H1 (cell line): ENCODE measurements at regions not wholly inside any gene's neighbourhood (a gene's known extent, or its start where the extent isn't known, plus 50 kb on each side); places are given as distances from the start of the nearest gene placed in this dataset.

ENCODE experiments used
- CTCF ChIA-PET: fragments of 300-600 bp; sonication (Branson Sonifier 250); formaldehyde crosslinking; loops from one replicate; lab custom pipeline; 2021; ENCODE audit not compliant: partially characterized antibody; lab: Charles Lee
- POLR2A ChIA-PET: fragments of 300-600 bp; sonication (Branson Sonifier 250); formaldehyde crosslinking; loops from one replicate; lab custom pipeline; 2021; ENCODE audit warnings: inconsistent platforms; ENCODE audit not compliant: partially characterized antibody; lab: Charles Lee
- DNase-seq, 2 experiments: peaks; one replicate each; pipeline versions ENCODE4 v3.0.0 to v3.0.0-alpha.2; 2010 to 2022; ENCODE audit warnings: low spot score in 2 of 2, low read depth in 1 of 2, mixed read lengths in 1 of 2
- FAIRE-seq: peaks from 2 replicates; lab custom pipeline; 2011; peaks lifted over from hg19 to GRCh38; lab: Jason Lieb, UNC
- H2AFZ ChIP-seq: 2 replicates; pipeline ENCODE4 v1.8.1; 2012; ENCODE audit warnings: low read length, inconsistent platforms
- H2AK5ac ChIP-seq: 2 replicates; pipeline ENCODE4 v1.6.1; 2013; ENCODE audit warnings: low read depth, low read length
- H2BK120ac ChIP-seq: replicated peaks from 2 replicates; pipeline ENCODE3; 2013; ENCODE audit warnings: low read depth, low read length, inconsistent platforms
- H2BK12ac ChIP-seq: 2 replicates; pipeline ENCODE4 v1.6.1; 2013; ENCODE audit warnings: low read depth, low read length
- H2BK15ac ChIP-seq: 2 replicates; pipeline ENCODE4 v1.6.1; 2013; ENCODE audit warnings: low read length
- H2BK20ac ChIP-seq: 2 replicates; pipeline ENCODE4 v1.6.1; 2013; ENCODE audit warnings: low read length
- H2BK5ac ChIP-seq: 2 replicates; pipeline ENCODE4 v1.6.1; 2013; ENCODE audit warnings: low read depth, low read length
- H3K14ac ChIP-seq: 2 replicates; pipeline ENCODE4 v1.6.1; 2013; ENCODE audit warnings: inconsistent platforms; ENCODE audit not compliant: insufficient read length
- H3K18ac ChIP-seq: 2 replicates; pipeline ENCODE4 v1.6.1; 2013; ENCODE audit warnings: low read length; ENCODE audit errors: extremely low read depth
- H3K23ac ChIP-seq: 2 replicates; pipeline ENCODE4 v1.6.1; 2013; ENCODE audit warnings: inconsistent platforms; ENCODE audit not compliant: insufficient read length
- H3K23me2 ChIP-seq: 2 replicates; pipeline ENCODE4 v1.6.1; 2013; ENCODE audit warnings: low read depth, low read length
- H3K27ac ChIP-seq: 2 replicates; pipeline ENCODE4 v1.6.1; 2011; ENCODE audit warnings: low read depth, low read length, inconsistent platforms
- H3K27me3 ChIP-seq, 4 experiments: replicated peaks in 1 of 4; 1 replicate in 1 of 4; 2 replicates in 3 of 4; pipeline versions ENCODE4 v1.6.1 to v1.8.1; 2011 to 2013; ENCODE audit warnings: low read length in 3 of 4, mild to moderate bottlenecking in 3 of 4, inconsistent platforms in 2 of 4, mixed read lengths in 2 of 4, moderate library complexity in 1 of 4; ENCODE audit not compliant: control insufficient read depth in 3 of 4, insufficient read depth in 3 of 4; ENCODE audit errors: extremely low read depth in 1 of 4
- H3K36me3 ChIP-seq, 4 experiments: 2 replicates each; pipeline versions ENCODE4 v1.6.1 to v1.8.1; 2011 to 2013; ENCODE audit warnings: mild to moderate bottlenecking in 4 of 4, low read length in 3 of 4, moderate library complexity in 2 of 4, control low read depth in 1 of 4, inconsistent platforms in 1 of 4; ENCODE audit not compliant: insufficient read depth in 4 of 4, control insufficient read depth in 2 of 4
- H3K4ac ChIP-seq: replicated peaks from 2 replicates; pipeline ENCODE3; 2013; ENCODE audit warnings: low read length, low read depth, mixed read lengths, inconsistent platforms; ENCODE audit not compliant: insufficient read length
- H3K4me1 ChIP-seq, 4 experiments: replicated peaks in 1 of 4; 1 replicate in 1 of 4; 2 replicates in 3 of 4; pipeline versions ENCODE4 v1.6.1 to v1.8.1; 2011 to 2013; ENCODE audit warnings: low read length in 3 of 4, inconsistent platforms in 2 of 4, mixed read lengths in 1 of 4; ENCODE audit not compliant: insufficient read depth in 4 of 4, control insufficient read depth in 3 of 4
- H3K4me2 ChIP-seq, 2 experiments: 2 replicates each; pipeline versions ENCODE4 v1.6.1 to v1.8.1; 2011 to 2013; ENCODE audit warnings: low read depth in 2 of 2, low read length in 2 of 2, control low read depth in 1 of 2, inconsistent platforms in 1 of 2, mild to moderate bottlenecking in 1 of 2; ENCODE audit not compliant: insufficient read depth in 1 of 2
- H3K4me3 ChIP-seq, 4 experiments: fragments of 200-600, 300-600 bp in 1 of 4; sonication (generic), shearing (Covaris generic), sonication (Bioruptor Twin) in 1 of 4; 2 replicates each; pipeline versions ENCODE4 v1.5.1 to v1.8.1; 2011 to 2016; ENCODE audit warnings: low read length in 4 of 4, low read depth in 3 of 4, control low read depth in 2 of 4, inconsistent platforms in 2 of 4, mild to moderate bottlenecking in 2 of 4, mixed read lengths in 1 of 4, moderate library complexity in 1 of 4; ENCODE audit not compliant: insufficient read depth in 2 of 4; ENCODE audit errors: extremely low read depth in 1 of 4
- H3K56ac ChIP-seq: replicated peaks from 2 replicates; pipeline ENCODE3; 2013; ENCODE audit warnings: low read depth, mild to moderate bottlenecking, mixed read lengths, low read length, inconsistent platforms; ENCODE audit not compliant: insufficient read length
- H3K79me1 ChIP-seq: 2 replicates; pipeline ENCODE4 v1.6.1; 2013; ENCODE audit warnings: low read depth, low read length, control low read depth
- H3K79me2 ChIP-seq, 2 experiments: 2 replicates each; pipeline versions ENCODE4 v1.6.1 to v1.8.1; 2012 to 2013; ENCODE audit warnings: low read length in 2 of 2, mild to moderate bottlenecking in 2 of 2, inconsistent platforms in 1 of 2; ENCODE audit not compliant: insufficient read depth in 2 of 2, control insufficient read depth in 1 of 2
- H3K9ac ChIP-seq, 4 experiments: replicated peaks in 1 of 4; 1 replicate in 1 of 4; 2 replicates in 3 of 4; pipeline versions ENCODE4 v1.6.1 to v1.8.1; 2011 to 2013; ENCODE audit warnings: low read depth in 3 of 4, low read length in 3 of 4, control low read depth in 2 of 4, mild to moderate bottlenecking in 2 of 4, moderate library complexity in 2 of 4, inconsistent platforms in 1 of 4; ENCODE audit errors: extremely low read depth in 1 of 4
- H3K9me3 ChIP-seq, 2 experiments: 2 replicates each; pipeline versions ENCODE4 v1.6.1 to v1.8.1; 2012 to 2013; ENCODE audit warnings: mild to moderate bottlenecking in 2 of 2, moderate library complexity in 2 of 2, control low read depth in 1 of 2, inconsistent platforms in 1 of 2, low read depth in 1 of 2, low read length in 1 of 2, mixed read lengths in 1 of 2; ENCODE audit not compliant: insufficient read depth in 2 of 2
- H4K20me1 ChIP-seq, 2 experiments: replicated peaks in 1 of 2; 2 replicates each; pipeline versions ENCODE3 to v1.8.1; 2011 to 2013; ENCODE audit warnings: inconsistent platforms in 2 of 2, low read length in 2 of 2, mild to moderate bottlenecking in 1 of 2; ENCODE audit not compliant: insufficient read depth in 2 of 2, control insufficient read depth in 1 of 2
- H4K5ac ChIP-seq: 2 replicates; pipeline ENCODE4 v1.6.1; 2013; ENCODE audit warnings: low read length, low read depth, mixed read lengths, inconsistent platforms; ENCODE audit not compliant: insufficient read length
- H4K8ac ChIP-seq: 2 replicates; pipeline ENCODE4 v1.8.0; 2013; ENCODE audit warnings: mild to moderate bottlenecking, moderate library complexity, low read length, inconsistent platforms; ENCODE audit not compliant: insufficient read depth; ENCODE audit errors: extremely low read depth
- H4K91ac ChIP-seq: replicated peaks from 2 replicates; pipeline ENCODE3; 2013; ENCODE audit warnings: low read length, mixed read lengths, inconsistent platforms; ENCODE audit not compliant: insufficient read length
- BACH1 ChIP-seq: IDR thresholded peaks from 2 replicates; pipeline ENCODE4 v1.6.1; 2012; ENCODE audit warnings: low read length, improper control_type of control experiment
- EGR1 ChIP-seq: IDR thresholded peaks from 2 replicates; pipeline ENCODE4 v1.6.1; 2011; ENCODE audit warnings: low read depth, low read length, borderline replicate concordance
- FOSL1 ChIP-seq: IDR thresholded peaks from 2 replicates; pipeline ENCODE4 v1.6.1; 2011; ENCODE audit warnings: mild to moderate bottlenecking, low read depth, low read length, moderate library complexity; ENCODE audit not compliant: insufficient read depth
- TAF1 ChIP-seq: IDR thresholded peaks from 2 replicates; pipeline ENCODE4 v1.6.1; 2011; ENCODE audit warnings: mild to moderate bottlenecking, low read depth, low read length
- YY1 ChIP-seq: IDR thresholded peaks from 2 replicates; pipeline ENCODE4 v1.6.1; 2011; ENCODE audit warnings: low read depth, mild to moderate bottlenecking, low read length
- WGBS, 2 experiments: shearing (Covaris generic) in 1 of 2; methylation state at CpG; one replicate each; pipeline versions ENCODE4 v1.1.6 to v1.1.7; 2013 to 2015; ENCODE audit warnings: low lambda C conversion rate in 2 of 2, mixed read lengths in 2 of 2, inconsistent platforms in 1 of 2, low coverage in 1 of 2, missing lambda C conversion rate in 1 of 2; ENCODE audit not compliant: insufficient replicate concordance in 2 of 2, insufficient coverage in 1 of 2, insufficient read length in 1 of 2; ENCODE audit errors: extremely low coverage in 1 of 2, missing lambda C conversion rate in 1 of 2; 5-methylcytosine and 5-hydroxymethylcytosine counted together

GRCh38 chr7:142353147-142354060 is 95.5 kb upstream of the PRSS58 start:
- H3K27ac ChIP-seq: no peak overlapping the region
- DNase-seq: no peak
- POLR2A ChIA-PET: no interaction called here
- no peak for TF ChIP-seq YY1
- TF ChIP-seq FOSL1: no peak
- no peak for TF ChIP-seq BACH1
- TF ChIP-seq EGR1: no peak
- TF ChIP-seq TAF1: no peak
- no peak overlapping the region for H2BK20ac ChIP-seq
- H3K9ac ChIP-seq: no peak overlapping the region
- H3K79me2 ChIP-seq: no peaks in the 10 kb centered on the region
- no peak overlapping the region for H3K4me3 ChIP-seq
- H3K36me3 ChIP-seq: no peaks in the 10 kb centered on the region
- H3K79me1 ChIP-seq: no peaks in the 10 kb centered on the region
- H3K27me3 ChIP-seq: no peaks in the 10 kb centered on the region
- H2BK15ac ChIP-seq: no peak overlapping the region
- no peak overlapping the region for H3K23ac ChIP-seq
- CTCF ChIA-PET: interaction anchor here (0.6 to 21.2 kb wide), 25 partner anchors 9 to 649 kb away, joined by 3 to 337 read pairs (median 4); no protein-coding TSS in a partner anchor
- H2BK120ac ChIP-seq: no peak overlapping the region
- H3K18ac ChIP-seq: no peak overlapping the region
- no peak overlapping the region for H3K4me2 ChIP-seq
- no peaks in the 10 kb centered on the region for H3K9me3 ChIP-seq
- H3K56ac ChIP-seq: no peak overlapping the region
- no peak overlapping the region for H3K14ac ChIP-seq
- peaks cover 3 to 5% (median 4%) of the 10 kb centered on the region in 4 experiments; a peak in 5 of 7 replicates for H3K4me1 ChIP-seq
- H4K20me1 ChIP-seq: no peaks in the 10 kb centered on the region
- H2AK5ac ChIP-seq: no peak overlapping the region
- no peak overlapping the region for H4K5ac ChIP-seq
- no peak for FAIRE-seq
- H2BK12ac ChIP-seq: no peak overlapping the region
- H3K23me2 ChIP-seq: no peaks in the 10 kb centered on the region
- no peak overlapping the region for H4K91ac ChIP-seq
- no peak overlapping the region for H2AFZ ChIP-seq
- H3K4ac ChIP-seq: no peak overlapping the region
- 82% methylated on average over 15 of the region's 15 CpGs; no CpG with 5 or more reads in 1 of the 2 experiments for WGBS, 2 experiments
- H2BK5ac ChIP-seq: no peak overlapping the region
- H4K8ac ChIP-seq: no peak overlapping the region
